ENCODE measurements at regions not wholly inside any gene's neighbourhood (a gene's known extent, or its start where the extent isn't known, plus 50 kb on each side); places are given as distances from the start of the nearest gene placed in this dataset.

- no peaks in the 10 kb centered on the region; the same call in 1 of the 2 replicates for H3K36me3 Mint-ChIP-seq (ENCODE audit: low read depth)
- no peaks in the 10 kb centered on the region for H3K9me3 Mint-ChIP-seq
- H3K4me1 Mint-ChIP-seq (ENCODE audit: low read depth), result 0 out of 2 replicates have a peak, but pooled peaks cover 13% of the 10 kb centered on the region
- peak overlapping the region; percentile 69 for H3K4me3 Mint-ChIP-seq
- TF ChIP-seq CTCF (IDR thresholded peaks at IDR 0.05), result no peak
- DNase-seq, result peak; percentile 89
- H3K27me3 Mint-ChIP-seq (ENCODE audit: insufficient read depth), result no peaks in the 10 kb centered on the region; the same call in 1 of the 2 replicates
- peak overlapping the region; percentile 69 for H3K27ac Mint-ChIP-seq
Measured at GRCh38 chr6:28643017-28643740, 117.5 kb downstream of the GPX5 start.

- Mint-ChIP-seq H3K9me3 (no peaks in the 10 kb centered on the region), H3K4me1 (ENCODE audit: low read depth) (peaks cover 32% of the 10 kb centered on the region), H3K36me3 (ENCODE audit: low read depth) (no peaks in the 10 kb centered on the region), H3K4me3 (no peak overlapping the region), H3K27ac (no peak overlapping the region), H3K27me3 (ENCODE audit: insufficient read depth) (peaks cover 1% of the 10 kb centered on the region)
- no peak for DNase-seq
- no peak for TF ChIP-seq CTCF (IDR thresholded peaks at IDR 0.05)
Measured at GRCh38 chr6:28646650-28647049, 121.0 kb downstream of the GPX5 start.

GRCh38 chr6:28648035-28648877, 122.6 kb downstream of the GPX5 start:
- peak; percentile 75 for DNase-seq
- TF ChIP-seq CTCF (IDR thresholded peaks at IDR 0.05), result no peak
- Mint-ChIP-seq H3K4me1 (ENCODE audit: low read depth) (peaks cover 26% of the 10 kb centered on the region), H3K4me3 (peak overlapping the region; percentile 96), H3K36me3 (ENCODE audit: low read depth) (no peaks in the 10 kb centered on the region), H3K27ac (peak overlapping the region; percentile 84), H3K9me3 (no peaks in the 10 kb centered on the region), H3K27me3 (ENCODE audit: insufficient read depth) (peaks cover 3% of the 10 kb centered on the region)

GRCh38 chr6:28648878-28649375, 123.2 kb downstream of the GPX5 start:
- TF ChIP-seq CTCF (IDR thresholded peaks at IDR 0.05), result no peak
- H3K4me3 Mint-ChIP-seq, result peak overlapping the region; percentile 96
- H3K27ac Mint-ChIP-seq, result peak overlapping the region; percentile 84
- H3K27me3 Mint-ChIP-seq (ENCODE audit: insufficient read depth), result peaks cover 3% of the 10 kb centered on the region
- peaks cover 23% of the 10 kb centered on the region for H3K4me1 Mint-ChIP-seq (ENCODE audit: low read depth)
- no peaks in the 10 kb centered on the region for H3K36me3 Mint-ChIP-seq (ENCODE audit: low read depth)
- no peak for DNase-seq
- H3K9me3 Mint-ChIP-seq, result no peaks in the 10 kb centered on the region

- H3K36me3 Mint-ChIP-seq (ENCODE audit: low read depth), result no peaks in the 10 kb centered on the region
- no peak overlapping the region for H3K4me3 Mint-ChIP-seq
Measured at GRCh38 chr6:28651161-28651560, 125.5 kb downstream of the GPX5 start.

More at GRCh38 chr6:28651161-28651560, 125.5 kb downstream of the GPX5 start:
- no peak for DNase-seq
- no peaks in the 10 kb centered on the region for H3K9me3 Mint-ChIP-seq
- TF ChIP-seq CTCF (IDR thresholded peaks at IDR 0.05), result no peak
- peaks cover 5% of the 10 kb centered on the region for H3K27me3 Mint-ChIP-seq (ENCODE audit: insufficient read depth)
- H3K27ac Mint-ChIP-seq, result no peak overlapping the region
- peaks cover 19% of the 10 kb centered on the region for H3K4me1 Mint-ChIP-seq (ENCODE audit: low read depth)
